K562 (cell line): ENCODE measurements at regions not wholly inside any gene's neighbourhood (a gene's known extent, or its start where the extent isn't known, plus 50 kb on each side); places are given as distances from the start of the nearest gene placed in this dataset.

Experiments used
- ATAC-seq: fragments of 200-7000 bp; cut with Tn5 transposase; 3 replicates; pipeline ENCODE4 v1.9.1; 2020; ENCODE audit warnings: moderate library complexity
- BruUV-seq: library from RNA; stranded (reverse); fragments of 400-500 nt; replicated peaks from 2 replicates; lab custom pipeline; 2021; lab: Mats Ljungman, UMichigan
- CTCF ChIA-PET: fragments of 300-600 bp; formaldehyde crosslinking; extraction: SDS; loops from one replicate; lab custom pipeline; 2021; ENCODE audit warnings: low intra/inter-chr PET ratio; lab: Yijun Ruan, JAX
- POLR2A ChIA-PET: fragments of 300-600, 350-650 bp; sonication (Branson Sonifier 250); formaldehyde crosslinking; extraction: SDS; loops from one replicate; lab custom pipeline; 2021; ENCODE audit warnings: antibody characterized with exemption, inconsistent platforms; lab: Yijun Ruan, JAX
- DNase-seq, 4 experiments: peaks; one replicate each; pipeline versions ENCODE4 v3.0.0 to v3.0.0-alpha.2; 2011 to 2018; ENCODE audit warnings: low spot score in 3 of 4, mixed read lengths in 3 of 4; ENCODE audit errors: extremely low read depth in 1 of 4
- FAIRE-seq: peaks from 2 replicates; lab custom pipeline; 2011; peaks lifted over from hg19 to GRCh38; lab: Jason Lieb, UNC
- H2AFZ ChIP-seq: 2 replicates; pipeline ENCODE4 v1.6.0; 2011; ENCODE audit warnings: low read depth, low read length, control low read depth, inconsistent platforms
- H3K27ac ChIP-seq: fragments of 200-600 bp; 3 replicates; pipeline ENCODE4 v1.8.0; 2011; ENCODE audit warnings: low read depth, mild to moderate bottlenecking, control low read depth, inconsistent platforms, low read length, moderate library complexity, mixed read lengths; ENCODE audit errors: extremely low read depth
- H3K27me3 ChIP-seq, 2 experiments: fragments of 300-600 bp in 1 of 2; 2 replicates in 1 of 2; 3 replicates in 1 of 2; pipeline versions ENCODE4 v1.6.0 to v1.8.0; 2011; ENCODE audit warnings: inconsistent platforms in 2 of 2, low read length in 2 of 2, mild to moderate bottlenecking in 1 of 2, mixed read lengths in 1 of 2, moderate library complexity in 1 of 2; ENCODE audit not compliant: control insufficient read depth in 2 of 2, insufficient read depth in 2 of 2
- H3K36me3 ChIP-seq: fragments of 300-600 bp; 3 replicates; pipeline ENCODE4 v1.8.0; 2011; ENCODE audit warnings: mild to moderate bottlenecking, low read length, inconsistent platforms; ENCODE audit not compliant: control insufficient read depth, insufficient read depth
- H3K4me1 ChIP-seq, 2 experiments: fragments of 200-600 bp in 1 of 2; replicated peaks in 1 of 2; 2 replicates in 1 of 2; 3 replicates in 1 of 2; pipeline versions ENCODE4 v1.5.1 to v1.8.0; 2011; ENCODE audit warnings: inconsistent platforms in 2 of 2, low read length in 2 of 2, mild to moderate bottlenecking in 1 of 2, mixed read lengths in 1 of 2, moderate library complexity in 1 of 2; ENCODE audit not compliant: control insufficient read depth in 2 of 2, insufficient read depth in 2 of 2
- H3K4me2 ChIP-seq: 2 replicates; pipeline ENCODE4 v1.6.1; 2011; ENCODE audit warnings: low read length, control low read depth, inconsistent platforms, mixed read lengths; ENCODE audit not compliant: insufficient read depth
- H3K4me3 ChIP-seq: fragments of 200-600 bp; sonication (generic), shearing (Covaris generic); 2 replicates; pipeline ENCODE4 v1.5.1; 2016; ENCODE audit warnings: control low read depth, inconsistent platforms
- H3K79me2 ChIP-seq: fragments of 200-600 bp; 3 replicates; pipeline ENCODE4 v1.8.0; 2011; ENCODE audit warnings: low read length, inconsistent platforms; ENCODE audit not compliant: control insufficient read depth, insufficient read depth
- H3K9ac ChIP-seq, 2 experiments: 2 replicates each; pipeline versions ENCODE4 v1.6.0 to v1.6.1; 2011; ENCODE audit warnings: low read depth in 2 of 2, low read length in 2 of 2, control low read depth in 1 of 2, inconsistent platforms in 1 of 2, mild to moderate bottlenecking in 1 of 2, mixed read lengths in 1 of 2; ENCODE audit not compliant: insufficient read depth in 1 of 2
- H3K9me1 ChIP-seq: one replicate; pipeline ENCODE4 v1.6.0; 2011; ENCODE audit warnings: inconsistent platforms, mild to moderate bottlenecking, low read length, moderate library complexity; ENCODE audit not compliant: control insufficient read depth, insufficient read depth
- H3K9me3 ChIP-seq: replicated peaks from 2 replicates; pipeline ENCODE4 v1.5.1; 2011; ENCODE audit warnings: low read depth, low read length, inconsistent platforms; ENCODE audit not compliant: control insufficient read depth, insufficient read depth
- H4K20me1 ChIP-seq: replicated peaks from 2 replicates; pipeline ENCODE4 v1.6.1; 2011; ENCODE audit warnings: low read length, inconsistent platforms, mixed read lengths; ENCODE audit not compliant: control insufficient read depth, insufficient read depth
- ELK1 ChIP-seq: sonication (generic); formaldehyde crosslinking; IDR thresholded peaks from 2 replicates; pipeline ENCODE4 v1.8.1; 2022; ENCODE audit warnings: missing genetic modification reagents
- IRF1 ChIP-seq: sonication (generic); formaldehyde crosslinking; IDR thresholded peaks from 2 replicates; pipeline ENCODE4 v1.8.0; 2022; ENCODE audit warnings: missing genetic modification reagents, mild to moderate bottlenecking, borderline replicate concordance
- SMARCE1 ChIP-seq: fragments of 450-650 bp; IDR thresholded peaks from 2 replicates; pipeline ENCODE4 v1.7.1; 2016; ENCODE audit warnings: mild to moderate bottlenecking
- SNRNP70 ChIP-seq: fragments of 200-400 bp; formaldehyde crosslinking; optimal IDR thresholded peaks from 2 replicates; pipeline ENCODE3; 2017; ENCODE audit warnings: low read depth, low read length
- SREBF2 ChIP-seq: sonication (generic); formaldehyde crosslinking; IDR thresholded peaks from 2 replicates; pipeline ENCODE4 v1.4.0; 2020; ENCODE audit warnings: mild to moderate bottlenecking, missing genetic modification reagents
- TARDBP ChIP-seq: fragments of 450-650 bp; IDR thresholded peaks from 2 replicates; pipeline ENCODE4 v1.6.1; 2016
- ZNF316 ChIP-seq: fragments of 450-650 bp; IDR thresholded peaks from 2 replicates; pipeline ENCODE4 v1.6.1; 2016
- WGBS: fragments of 100-300 bp; shearing (Covaris generic); methylation state at CpG from one replicate; pipeline ENCODE4 v1.1.6; 2016; ENCODE audit warnings: low coverage, mixed read lengths; ENCODE audit not compliant: insufficient coverage; ENCODE audit errors: missing lambda C conversion rate; 5-methylcytosine and 5-hydroxymethylcytosine counted together
- in situ Hi-C: fragments of 300-500 bp; cut with MboI; formaldehyde crosslinking; loops from 4 replicates; pipeline ENCODE4 v1.15.0; 2018; ENCODE audit warnings: inconsistent platforms, mixed read lengths
- intact Hi-C: fragments of 100-400 bp; cut with micrococcal nuclease; formaldehyde crosslinking; loops from 2 replicates; pipeline ENCODE4 v1.14.2; 2022

GRCh38 chr4:120629546-120630108 is 292.9 kb downstream of the PRDM5 start:
- CTCF ChIA-PET: no interaction called here
- intact Hi-C loops (no loop called here), in situ Hi-C loops (no loop called here)
- TF ChIP-seq SMARCE1: no peak
- no peak for TF ChIP-seq ELK1 (CRISPR knock-in tag)
- no peak for TF ChIP-seq SREBF2 (CRISPR knock-in tag)
- Histone ChIP-seq H3K36me3 (no peaks in the 10 kb centered on the region), H3K79me2 (no peaks in the 10 kb centered on the region), H3K4me3 (no peak overlapping the region), H3K9me3 (no peaks in the 10 kb centered on the region), H3K27ac (no peak overlapping the region), H3K27me3 (no peaks in the 10 kb centered on the region), H3K9ac (no peak overlapping the region), H3K4me2 (no peak overlapping the region), H3K4me1 (no peaks in the 10 kb centered on the region), H4K20me1 (no peaks in the 10 kb centered on the region), H3K9me1 (no peaks in the 10 kb centered on the region), H2AFZ (no peak overlapping the region)
- BruUV-seq: no TSS peak
- FAIRE-seq (no peak), ATAC-seq (no peak), DNase-seq (no peak)
- 0% methylated on average over 3 of the region's 3 CpGs for WGBS
- POLR2A ChIA-PET: no interaction called here

GRCh38 chr4:120622601-120623000 is 299.9 kb downstream of the PRDM5 start:
- TF ChIP-seq TARDBP: no peak
- TF ChIP-seq IRF1 (CRISPR knock-in tag): no peak
- TF ChIP-seq SNRNP70: no peak
- TF ChIP-seq ZNF316: no peak
- BruUV-seq: no TSS peak
- no peaks in the 10 kb centered on the region for H3K9me3 ChIP-seq
- ATAC-seq (no peak), DNase-seq (no peak), FAIRE-seq (no peak)
- H2AFZ ChIP-seq: no peak overlapping the region
- intact Hi-C loops (no loop called here), in situ Hi-C loops (no loop called here)
- H3K27ac ChIP-seq: no peak overlapping the region
- no peak overlapping the region for H3K4me2 ChIP-seq
- H3K4me3 ChIP-seq: no peak overlapping the region
- CTCF ChIA-PET: no interaction called here
- no peaks in the 10 kb centered on the region for H3K79me2 ChIP-seq
- H3K4me1 ChIP-seq: no peaks in the 10 kb centered on the region
- no peaks in the 10 kb centered on the region for H4K20me1 ChIP-seq
- H3K36me3 ChIP-seq: no peaks in the 10 kb centered on the region
- H3K9me1 ChIP-seq: no peaks in the 10 kb centered on the region
- POLR2A ChIA-PET: no interaction called here
- H3K9ac ChIP-seq: no peak overlapping the region
- no peaks in the 10 kb centered on the region for H3K27me3 ChIP-seq
